HFF-Myc (cell line): ENCODE measurements at regions not wholly inside any gene's neighbourhood (a gene's known extent, or its start where the extent isn't known, plus 50 kb on each side); places are given as distances from the start of the nearest gene placed in this dataset.
A peak's percentile ranks its signal among the peaks of the same experiment; 100 is the strongest.

Experiments
- DNase-seq: peaks from one replicate; pipeline ENCODE4 v3.0.0-alpha.2; 2011; ENCODE audit warnings: low read depth; ENCODE audit errors: extremely low read depth
- H3K4me3 ChIP-seq: replicated peaks from 2 replicates; pipeline ENCODE4 v1.5.1; 2011; ENCODE audit warnings: low read depth, mild to moderate bottlenecking, control low read depth, low read length
- TF ChIP-seq, protein P1 (sequence below): IDR thresholded peaks from 2 replicates; pipeline ENCODE4 v1.5.1; 2012; ENCODE audit warnings: mild to moderate bottlenecking, low read depth, low read length, control low read depth; ENCODE audit errors: missing control alignments

DNA sequence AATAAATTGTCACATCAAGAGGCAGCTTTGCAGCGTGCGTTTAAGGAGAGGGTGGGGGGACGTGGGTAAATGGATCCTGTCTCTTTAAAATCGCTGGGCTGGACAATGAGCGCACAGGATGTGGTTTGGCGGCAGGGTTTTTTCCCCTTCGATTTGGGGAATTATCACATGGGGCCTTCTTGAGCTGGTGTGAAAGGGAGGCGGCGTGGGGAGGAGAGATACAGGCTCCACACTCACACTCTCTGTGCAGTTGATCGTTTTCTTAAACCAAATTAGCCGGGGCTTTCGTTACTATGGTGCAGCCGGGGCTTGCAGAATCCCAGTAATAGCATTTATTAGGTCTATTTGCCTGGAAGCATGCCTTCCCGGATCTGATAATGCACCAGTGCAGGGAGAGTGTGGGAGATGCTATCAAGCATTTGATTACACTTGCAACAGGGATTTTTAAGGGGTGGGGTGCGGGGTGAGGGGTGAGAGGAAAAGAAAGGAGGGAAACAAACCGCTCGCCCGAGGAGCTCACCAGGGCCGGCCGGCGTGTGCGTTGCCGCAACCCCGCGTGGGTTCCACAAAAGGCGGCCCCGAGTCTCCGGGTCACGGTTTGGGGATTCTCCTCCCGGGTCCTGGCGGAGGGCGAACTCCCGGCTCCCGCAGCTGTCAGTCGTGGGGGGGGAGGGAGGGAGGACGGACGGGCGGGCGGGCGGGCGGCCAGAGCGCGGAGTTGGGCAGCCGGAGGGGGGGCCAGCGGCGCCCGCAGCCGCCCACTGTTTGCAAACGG is 58.8 kb upstream of the GSE1 start:
- TF ChIP-seq, protein P1, sequence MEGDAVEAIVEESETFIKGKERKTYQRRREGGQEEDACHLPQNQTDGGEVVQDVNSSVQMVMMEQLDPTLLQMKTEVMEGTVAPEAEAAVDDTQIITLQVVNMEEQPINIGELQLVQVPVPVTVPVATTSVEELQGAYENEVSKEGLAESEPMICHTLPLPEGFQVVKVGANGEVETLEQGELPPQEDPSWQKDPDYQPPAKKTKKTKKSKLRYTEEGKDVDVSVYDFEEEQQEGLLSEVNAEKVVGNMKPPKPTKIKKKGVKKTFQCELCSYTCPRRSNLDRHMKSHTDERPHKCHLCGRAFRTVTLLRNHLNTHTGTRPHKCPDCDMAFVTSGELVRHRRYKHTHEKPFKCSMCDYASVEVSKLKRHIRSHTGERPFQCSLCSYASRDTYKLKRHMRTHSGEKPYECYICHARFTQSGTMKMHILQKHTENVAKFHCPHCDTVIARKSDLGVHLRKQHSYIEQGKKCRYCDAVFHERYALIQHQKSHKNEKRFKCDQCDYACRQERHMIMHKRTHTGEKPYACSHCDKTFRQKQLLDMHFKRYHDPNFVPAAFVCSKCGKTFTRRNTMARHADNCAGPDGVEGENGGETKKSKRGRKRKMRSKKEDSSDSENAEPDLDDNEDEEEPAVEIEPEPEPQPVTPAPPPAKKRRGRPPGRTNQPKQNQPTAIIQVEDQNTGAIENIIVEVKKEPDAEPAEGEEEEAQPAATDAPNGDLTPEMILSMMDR, result no peak
- DNase-seq, result peak; percentile 77

DNA sequence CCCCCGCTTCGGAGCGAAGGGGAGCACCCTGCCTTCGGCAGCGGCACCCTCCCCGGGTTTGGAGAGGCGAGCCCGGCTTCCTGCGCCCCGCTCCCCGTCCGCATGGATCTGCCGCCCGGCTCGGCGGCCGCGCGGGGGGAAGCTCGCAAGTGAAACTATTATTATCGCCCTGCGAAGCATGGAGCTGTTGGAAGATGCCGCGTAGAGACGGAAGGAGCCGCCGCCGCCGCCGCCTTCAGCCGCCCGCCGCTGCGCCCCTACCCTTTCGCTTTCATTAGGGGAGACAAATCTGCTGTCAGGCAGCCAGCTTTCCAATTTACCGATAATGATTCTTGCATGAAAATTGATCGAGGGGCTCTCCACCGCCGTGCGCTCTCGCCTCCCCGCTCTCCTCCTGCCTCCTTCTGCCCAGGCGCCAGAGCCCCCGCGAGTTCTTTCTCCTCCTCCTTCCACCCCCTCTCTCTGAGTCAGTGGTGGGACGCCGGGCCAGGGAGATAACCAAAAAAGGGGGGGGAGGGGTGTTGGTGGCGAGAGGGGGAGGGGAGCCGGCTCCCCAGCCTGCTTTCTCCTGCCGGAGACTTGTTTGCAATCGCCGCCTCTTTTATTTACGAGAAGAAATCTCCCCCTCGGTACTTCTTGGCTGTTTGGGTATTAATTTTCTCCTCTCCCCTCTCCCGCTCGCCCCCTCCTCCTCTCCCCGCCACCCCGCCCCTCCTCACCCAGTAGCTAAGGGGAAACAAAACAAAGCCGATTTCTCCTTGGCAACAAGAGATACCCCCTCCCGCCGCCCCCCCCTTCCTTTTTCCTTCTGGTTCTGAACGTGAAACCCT is 58.0 kb upstream of the GSE1 start:
- DNase-seq, result no peak
- H3K4me3 ChIP-seq, result peak overlapping the region; percentile 66
- TF ChIP-seq, protein P1, result no peak

More for the DNA sequence above, 58.8 kb upstream of the GSE1 start:
- peak overlapping the region; percentile 66 for H3K4me3 ChIP-seq

DNA sequence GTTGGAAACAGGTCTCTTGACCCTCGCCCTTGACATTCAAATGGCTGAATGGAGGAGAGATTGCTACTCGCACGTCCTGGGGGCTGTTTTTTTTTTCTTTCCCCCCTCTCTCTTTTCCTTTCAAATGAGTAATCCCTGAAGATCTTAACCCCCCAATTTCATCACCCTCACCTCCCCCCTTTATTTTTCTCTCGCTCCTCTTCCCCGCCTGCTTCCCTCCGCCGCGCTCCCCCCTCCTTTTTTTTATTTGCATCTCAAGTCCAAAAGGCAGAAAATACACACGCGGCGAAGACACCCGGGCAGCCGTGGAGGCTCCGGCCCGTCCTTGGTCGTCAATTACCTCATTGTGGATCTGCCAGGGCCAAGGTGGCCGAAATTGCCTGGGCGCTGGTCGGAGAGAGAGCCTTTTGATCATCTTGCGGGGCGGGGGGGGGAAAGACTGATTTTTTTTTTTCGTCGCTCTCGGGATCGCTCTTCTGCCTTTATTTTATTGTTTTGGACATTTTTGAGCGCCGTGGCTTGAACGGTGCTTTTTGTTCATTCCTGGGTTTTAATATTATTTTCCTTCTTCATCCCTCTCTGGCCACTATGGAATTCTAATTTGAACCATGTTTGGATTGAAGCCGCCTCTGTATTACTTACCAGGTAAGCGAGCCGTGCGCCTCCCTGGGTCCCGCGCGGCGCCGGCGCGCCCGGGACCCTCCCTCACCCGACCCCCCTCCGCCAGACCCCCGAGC is 57.2 kb upstream of the GSE1 start:
- TF ChIP-seq, protein P1, result no peak
- DNase-seq, result no peak
- peak overlapping the region; percentile 66 for H3K4me3 ChIP-seq

DNA sequence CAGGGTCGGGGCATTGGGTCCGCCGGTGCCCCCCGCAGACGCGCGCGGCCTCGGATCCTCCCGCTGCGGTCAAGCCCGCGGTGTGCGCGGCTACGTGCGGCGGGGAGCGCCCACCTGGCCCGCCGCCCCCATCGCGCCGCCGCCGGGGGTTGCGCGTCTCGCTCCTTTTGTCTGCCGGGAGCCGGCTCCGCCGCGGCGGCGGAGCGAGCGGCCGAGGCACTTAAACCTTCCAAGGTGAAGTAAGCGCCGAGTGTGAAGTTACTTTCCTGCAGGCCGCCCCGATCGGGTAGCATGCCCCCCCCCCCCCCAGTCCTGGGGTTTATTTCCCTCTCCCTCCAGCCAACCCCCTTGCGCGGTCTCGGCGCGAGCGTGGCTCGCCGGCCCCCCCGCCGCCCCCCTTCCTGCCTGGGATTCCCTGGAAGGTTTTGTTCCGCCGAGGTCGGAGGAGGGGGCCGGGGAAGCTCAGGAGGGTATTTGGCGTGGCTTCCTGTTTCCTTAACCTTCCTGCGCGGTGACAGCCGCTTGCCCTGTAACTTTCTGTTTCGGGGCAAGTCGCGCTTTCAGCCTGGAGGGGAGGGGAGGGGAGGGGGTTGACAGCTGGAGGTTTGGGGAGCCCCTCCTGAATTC is 56.6 kb upstream of the GSE1 start:
- peak overlapping the region; percentile 66 for H3K4me3 ChIP-seq
- TF ChIP-seq, protein P1, result no peak
- DNase-seq, result no peak

DNA sequence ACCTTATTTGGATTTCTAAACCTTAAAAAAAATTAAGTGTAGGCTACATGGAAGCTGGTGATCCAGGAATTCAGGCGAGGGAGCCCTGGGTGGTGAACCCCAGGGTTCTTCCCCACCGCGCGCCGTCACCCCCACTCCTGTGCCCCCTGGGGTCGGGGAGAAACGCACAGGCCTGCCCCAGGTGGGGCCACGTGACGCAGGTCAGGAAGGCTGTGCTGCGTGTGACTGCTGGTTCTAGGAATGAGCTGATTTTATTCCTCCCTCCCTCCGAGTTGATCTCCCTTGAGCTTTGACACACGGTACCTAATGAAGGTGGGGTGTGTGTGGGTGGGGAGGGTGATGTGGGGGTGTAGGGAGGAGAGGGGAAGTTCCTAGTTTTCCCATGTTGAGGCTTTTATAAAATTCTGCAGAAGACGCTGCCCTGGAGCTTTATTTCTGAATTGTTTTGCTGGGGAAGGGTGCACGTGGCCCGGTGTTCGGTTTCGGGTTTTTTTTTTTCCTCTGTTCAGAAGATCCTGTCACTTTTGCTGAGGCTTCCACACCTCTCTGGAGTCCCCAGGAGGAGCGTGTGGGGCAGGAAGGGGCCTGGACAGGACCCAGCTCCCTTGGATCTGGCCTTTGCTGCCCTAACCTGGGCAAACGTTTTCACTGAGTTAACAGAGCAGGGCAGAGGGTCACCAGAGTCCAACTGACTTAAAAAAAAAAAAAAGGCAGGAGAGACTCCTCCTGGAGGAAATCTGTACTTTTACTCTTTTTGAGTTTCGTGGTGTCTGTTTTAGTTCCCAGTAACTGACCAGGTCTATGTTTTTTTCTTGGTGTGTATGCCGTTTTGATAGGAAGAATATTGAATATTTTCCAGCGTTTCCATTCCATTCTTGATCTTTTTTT is 55.8 kb upstream of the GSE1 start:
- no peak for DNase-seq
- H3K4me3 ChIP-seq, result peak overlapping the region; percentile 66
- TF ChIP-seq, protein P1, result no peak
